Fibroblast of skin of abdomen (primary cell): ENCODE measurements at regions not wholly inside any gene's neighbourhood (a gene's known extent, or its start where the extent isn't known, plus 50 kb on each side); places are given as distances from the start of the nearest gene placed in this dataset.
A peak's percentile ranks its signal among the peaks of the same experiment; 100 is the strongest.

Experiments used
- DNase-seq: peaks from one replicate; pipeline ENCODE4 v3.0.0-alpha.2; 2013

DNA sequence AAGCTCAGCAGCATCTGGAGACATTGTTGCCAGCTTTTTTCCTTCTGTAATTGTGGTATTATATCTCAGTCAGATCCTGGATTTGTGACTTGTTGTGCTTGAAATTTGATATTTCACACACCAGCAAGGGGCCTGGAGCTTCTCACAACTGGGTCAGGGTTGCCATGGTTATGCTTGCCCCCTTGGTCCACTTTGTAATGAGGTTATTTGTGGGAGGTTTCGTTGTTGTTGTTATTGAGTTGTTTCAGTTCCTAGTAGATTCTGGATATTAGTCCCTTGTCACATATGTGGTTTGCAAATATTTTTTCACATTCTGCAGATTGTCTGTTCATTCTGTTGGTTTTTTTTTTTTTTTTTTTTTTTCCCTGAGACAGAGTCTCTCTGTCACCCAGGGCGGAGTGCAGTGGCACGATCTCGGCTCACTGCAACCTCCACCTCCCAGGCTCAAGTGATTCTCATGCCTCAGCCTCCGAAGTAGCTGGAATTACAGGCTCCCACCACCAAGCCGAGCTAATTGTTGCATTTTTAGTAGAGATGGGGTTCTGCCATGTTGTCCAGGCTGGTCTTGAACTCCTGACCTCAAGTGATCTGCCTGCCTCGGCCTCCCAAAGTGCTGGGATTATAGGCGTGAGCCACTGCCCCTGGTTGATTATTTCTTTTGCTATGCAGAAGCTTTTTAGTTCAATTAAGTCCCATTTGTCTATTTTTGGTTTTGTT lies 80.6 kb upstream of the ETV6 start:
- no peak for DNase-seq

DNA sequence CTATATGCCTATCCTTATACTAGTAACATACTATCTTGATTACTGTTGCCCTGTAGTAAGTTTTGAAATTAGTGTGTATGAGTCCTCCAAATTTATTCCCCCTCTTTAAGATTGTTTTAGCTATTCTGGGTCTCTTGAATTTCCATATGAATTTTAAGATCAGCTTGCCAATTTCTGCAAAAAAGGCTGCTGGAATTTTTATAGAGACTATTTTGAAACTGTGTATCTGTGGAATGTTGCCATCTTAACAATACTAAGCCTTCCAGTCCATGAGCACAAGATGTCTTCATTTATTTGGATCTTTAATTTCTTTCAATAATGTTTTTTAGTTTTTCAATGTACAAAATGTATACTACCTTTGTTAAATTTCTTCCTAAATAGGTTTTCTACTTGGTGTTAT lies 79.8 kb upstream of the ETV6 start:
- no peak for DNase-seq

GRCh38 chr12:11573880-11574279 lies 75.6 kb upstream of the ETV6 start:
- no peak for DNase-seq

DNA sequence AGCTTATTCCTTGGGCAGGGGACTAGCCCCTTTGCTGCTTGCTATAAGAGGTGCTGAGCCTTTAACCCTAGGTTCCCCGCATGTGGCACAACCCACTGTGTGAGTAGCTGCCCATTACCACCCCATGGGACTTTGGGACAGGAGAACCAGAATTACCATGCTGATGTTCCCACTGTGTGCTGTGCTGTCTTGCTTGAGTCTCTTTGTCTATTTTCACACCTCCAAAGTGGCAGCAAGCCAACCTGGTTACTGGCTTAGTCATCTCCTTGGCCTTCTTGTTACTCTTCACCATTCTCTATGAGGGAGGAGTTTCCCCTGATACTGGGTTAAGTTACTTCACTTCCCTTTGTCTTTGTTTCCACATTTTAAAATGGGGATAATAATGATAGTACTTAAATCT lies 73.4 kb upstream of the ETV6 start:
- peak; percentile 74 for DNase-seq

DNA sequence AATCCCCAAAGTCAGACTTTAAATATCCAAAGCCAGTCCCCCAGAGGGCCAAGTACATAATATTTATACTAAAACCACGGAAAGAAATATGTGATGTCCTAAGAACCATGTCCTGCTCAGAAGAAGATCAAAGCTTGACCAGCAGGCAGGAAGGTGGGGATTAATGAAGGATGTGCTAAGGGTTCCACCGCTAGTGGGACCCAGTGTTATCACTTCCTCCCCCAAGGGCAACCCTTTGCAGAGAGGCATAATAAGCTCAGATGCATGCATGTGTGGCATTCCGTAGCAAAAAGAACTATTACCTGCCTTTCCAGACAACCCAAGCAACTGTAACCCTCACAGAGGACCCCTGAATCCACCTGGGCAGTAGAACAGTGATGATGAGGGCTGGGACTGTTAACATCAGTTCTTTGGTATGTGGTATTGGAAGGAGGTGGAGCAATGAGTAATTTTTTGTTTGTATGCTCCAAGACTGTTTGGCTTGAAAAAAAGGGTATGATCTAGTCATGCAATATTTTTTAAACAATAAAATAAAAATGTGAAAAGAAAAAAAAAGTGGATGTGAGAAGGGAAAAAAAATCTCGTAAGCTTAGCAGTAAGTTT lies 71.7 kb upstream of the ETV6 start:
- DNase-seq = no peak

DNA sequence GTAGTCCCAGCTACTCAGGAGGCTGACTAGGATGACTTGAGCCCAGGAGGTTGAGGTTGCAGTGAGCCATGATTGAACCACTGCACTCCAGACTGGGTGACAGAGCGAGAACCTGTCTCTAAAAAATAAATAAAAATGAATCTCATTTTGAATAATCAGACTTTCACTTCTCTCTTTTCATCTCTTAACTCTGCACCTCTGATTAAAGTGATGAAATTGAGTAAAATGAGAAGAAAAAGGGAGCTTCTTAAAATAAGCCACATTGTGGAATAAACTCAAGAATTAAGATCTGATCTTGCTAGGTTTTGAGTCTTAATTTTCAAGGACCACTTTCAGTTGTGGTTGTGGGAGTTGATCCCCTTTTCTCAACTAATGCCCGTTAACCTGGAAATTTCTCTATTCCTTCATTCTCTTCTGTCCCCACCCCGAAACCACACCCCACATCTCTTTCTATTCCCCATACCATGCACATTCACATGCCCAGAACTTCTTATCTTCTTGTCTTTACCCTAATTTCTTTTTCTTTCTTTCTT lies 70.9 kb upstream of the ETV6 start:
- DNase-seq = no peak

- DNase-seq = peak; percentile 80
Observed at GRCh38 chr12:11580125-11580751, 69.2 kb upstream of the ETV6 start.

DNA sequence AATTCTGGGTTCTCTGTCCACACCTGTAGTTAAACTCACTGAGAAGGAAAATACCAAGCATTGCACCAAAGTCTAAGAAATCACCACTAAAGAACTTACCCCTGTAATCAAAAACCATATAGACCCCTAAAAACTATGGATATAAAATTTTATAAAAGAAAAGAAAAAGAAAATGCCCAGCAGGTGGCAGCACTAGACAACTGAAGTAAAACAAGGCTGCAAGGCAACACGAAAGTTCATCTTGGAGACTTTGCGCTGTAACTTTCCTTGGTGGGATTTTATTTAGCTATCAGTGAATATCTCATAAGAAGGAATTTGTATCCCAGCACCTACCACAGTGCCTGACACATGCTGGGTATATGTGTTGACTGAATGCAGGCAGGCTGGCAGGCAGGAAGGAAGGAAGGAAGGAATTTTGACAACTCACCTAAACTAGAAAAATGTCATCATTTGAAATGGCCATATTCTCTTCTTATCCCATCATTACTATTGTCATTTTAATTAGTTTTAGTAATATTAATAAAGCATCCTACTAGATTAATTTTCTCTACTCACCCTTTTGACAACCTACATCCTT lies 68.2 kb upstream of the ETV6 start:
- peak; percentile 71 for DNase-seq

DNA sequence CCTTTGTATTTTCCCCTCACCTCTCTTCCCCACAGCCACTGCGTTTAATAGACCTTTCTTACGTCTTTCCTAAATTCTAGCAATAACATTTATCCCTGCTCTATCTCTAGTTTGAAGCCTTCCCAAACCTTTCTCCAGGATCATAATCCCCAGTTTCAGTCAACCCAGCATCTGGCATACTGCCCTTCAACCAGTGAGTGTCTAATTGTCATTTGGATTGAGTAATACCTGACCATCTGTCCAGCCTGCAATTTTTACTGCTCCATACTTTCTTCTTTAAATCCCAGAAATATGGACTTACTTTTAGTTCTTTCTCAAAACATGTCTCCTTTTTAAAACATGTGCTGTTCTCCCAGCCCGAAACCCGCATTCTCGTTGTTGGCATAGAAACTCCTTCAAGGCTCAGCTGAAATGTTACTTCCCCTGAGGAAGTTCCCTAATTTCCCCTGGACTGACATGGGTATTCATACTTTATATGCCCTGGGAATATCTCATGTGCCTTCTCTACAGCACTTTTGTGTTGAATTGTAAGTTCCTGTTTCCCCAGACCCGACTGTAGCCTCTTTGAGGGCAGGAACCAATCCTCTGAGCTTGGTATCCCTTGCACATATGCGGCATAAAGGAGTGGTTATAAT lies 65.1 kb upstream of the ETV6 start:
- peak; percentile 52 for DNase-seq

GRCh38 chr12:11592484-11592883 lies 57.0 kb upstream of the ETV6 start:
- no peak for DNase-seq

GRCh38 chr12:11593013-11593412 lies 56.5 kb upstream of the ETV6 start:
- DNase-seq = no peak

DNA sequence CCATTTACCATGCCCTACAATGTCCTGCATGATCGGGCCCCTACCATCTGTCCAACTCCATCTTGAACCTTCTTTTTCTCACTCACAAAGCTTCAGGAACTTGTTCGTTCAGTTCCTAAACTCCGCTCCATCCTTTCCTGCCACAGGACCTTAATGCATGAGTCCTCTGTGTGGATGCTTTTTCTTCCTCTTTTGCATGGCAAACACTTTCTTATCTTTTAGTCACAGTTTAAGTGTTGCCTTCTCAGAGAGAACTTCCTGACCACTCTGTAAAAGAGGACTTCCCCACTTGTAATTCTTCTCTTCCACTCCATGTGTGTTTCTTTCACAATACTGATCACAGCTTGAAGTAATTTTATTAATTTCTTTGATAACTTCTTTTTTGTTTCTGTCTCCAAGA lies 54.4 kb upstream of the ETV6 start:
- no peak for DNase-seq

GRCh38 chr12:11596141-11596540 lies 53.3 kb upstream of the ETV6 start:
- DNase-seq = no peak

GRCh38 chr12:11598900-11599299 lies 50.6 kb upstream of the ETV6 start:
- DNase-seq = no peak
